ENCODE measurements at regions not wholly inside any gene's neighbourhood (a gene's known extent, or its start where the extent isn't known, plus 50 kb on each side); places are given as distances from the start of the nearest gene placed in this dataset.

DNA sequence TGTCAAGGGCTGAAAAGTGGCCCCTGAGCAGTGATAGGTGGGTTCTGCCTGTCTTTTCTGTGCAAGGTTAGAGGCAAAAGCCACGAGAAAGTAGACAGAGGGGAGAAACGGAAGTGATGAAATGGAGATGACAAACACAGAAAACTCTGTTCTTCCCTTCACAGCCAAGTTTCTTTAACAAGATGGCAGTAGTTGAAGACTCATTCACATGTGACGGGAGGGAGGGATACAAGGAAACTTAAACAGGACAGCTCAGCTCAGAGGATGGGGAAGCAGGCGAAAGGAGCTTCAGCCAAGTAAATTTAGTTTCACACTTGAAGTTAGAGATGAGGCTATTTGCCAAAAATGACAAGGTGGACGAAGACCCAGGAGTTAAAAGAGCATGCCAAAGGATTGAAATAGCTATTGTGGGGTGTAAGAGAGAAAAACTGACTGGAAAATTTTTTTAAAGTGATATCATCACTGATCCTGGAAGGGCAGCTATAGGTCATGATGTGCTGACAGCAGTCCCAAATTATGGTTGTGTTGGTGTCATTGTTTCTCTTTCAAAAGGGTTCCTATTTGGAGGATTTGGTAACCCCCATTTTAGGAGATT lies 347.9 kb downstream of the EFNB2 start:
- H3K36me3 ChIP-seq, result no peaks in the 10 kb centered on the region
- DNase-seq, result no peak
- no peak overlapping the region for H3K27ac ChIP-seq
- no peak for TF ChIP-seq CTCF (IDR thresholded peaks at IDR 0.05; ENCODE audit: low read depth, low read length)
- H3K27me3 ChIP-seq (ENCODE audit: insufficient read depth, low read depth, severe bottlenecking), result no peaks in the 10 kb centered on the region
- H3K9me3 ChIP-seq (ENCODE audit: severe bottlenecking), result peaks cover 8% of the 10 kb centered on the region
- no peak overlapping the region for H3K4me3 ChIP-seq (ENCODE audit: low read depth, low read length)

DNA sequence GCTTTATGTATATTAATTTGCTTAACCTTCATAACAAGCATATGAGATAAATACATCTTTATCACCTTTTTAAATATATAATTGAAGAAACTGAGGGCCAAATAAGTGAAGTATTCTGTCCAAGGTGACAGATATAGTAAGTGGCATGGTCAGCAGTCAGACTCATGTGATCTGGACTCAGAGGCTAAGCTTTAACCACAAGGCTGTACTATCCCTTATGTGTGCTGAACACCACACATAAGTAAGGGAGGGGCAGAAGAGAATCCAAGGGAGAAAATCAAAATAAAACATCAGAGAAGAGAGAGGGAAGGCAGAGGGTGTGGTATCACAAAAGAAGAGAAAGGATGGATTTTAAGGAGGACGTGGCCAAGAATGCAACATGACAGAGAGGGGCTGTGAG lies 348.4 kb downstream of the EFNB2 start:
- Histone ChIP-seq H3K27me3 (ENCODE audit: insufficient read depth, low read depth, severe bottlenecking) (no peaks in the 10 kb centered on the region), H3K9me3 (ENCODE audit: severe bottlenecking) (peaks cover 8% of the 10 kb centered on the region), H3K36me3 (no peaks in the 10 kb centered on the region), H3K27ac (no peak overlapping the region), H3K4me3 (ENCODE audit: low read depth, low read length) (no peak overlapping the region)
- DNase-seq, result no peak
- no peak for TF ChIP-seq CTCF (IDR thresholded peaks at IDR 0.05; ENCODE audit: low read depth, low read length)

DNA sequence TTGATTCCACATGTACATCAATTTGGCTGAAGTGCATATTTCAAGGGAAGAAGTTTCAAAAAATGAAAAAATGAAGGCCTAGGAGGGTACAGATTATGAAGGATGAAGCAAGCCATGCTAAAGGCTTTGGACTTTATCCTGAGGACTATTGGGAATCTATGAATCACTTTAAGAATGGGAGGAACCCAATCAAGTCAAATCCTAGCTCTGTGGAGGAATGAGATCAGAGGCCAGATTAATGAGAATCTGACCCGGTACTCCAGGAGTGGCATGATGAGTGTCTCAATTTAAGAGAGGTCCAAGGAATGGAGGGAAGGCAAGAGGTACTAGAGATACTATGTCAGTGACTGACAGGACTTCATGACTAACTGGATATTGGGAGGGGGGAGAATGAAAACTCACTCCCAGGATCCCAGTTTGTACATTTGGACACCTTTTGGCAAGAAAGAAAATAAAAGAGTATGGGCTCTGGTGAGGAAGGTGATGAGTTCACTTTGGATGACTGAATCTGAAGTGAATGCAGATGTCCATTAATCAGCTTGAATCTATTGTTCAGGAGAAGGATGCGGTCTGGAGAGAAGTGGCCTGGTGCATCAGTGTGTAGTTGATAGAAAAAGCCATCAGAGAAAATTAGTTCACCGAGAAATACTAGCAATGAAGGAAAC lies 349.0 kb downstream of the EFNB2 start:
- TF ChIP-seq CTCF (IDR thresholded peaks at IDR 0.05; ENCODE audit: low read depth, low read length), result no peak
- DNase-seq, result no peak
- Histone ChIP-seq H3K9me3 (ENCODE audit: severe bottlenecking) (peaks cover 8% of the 10 kb centered on the region), H3K36me3 (no peaks in the 10 kb centered on the region), H3K27me3 (ENCODE audit: insufficient read depth, low read depth, severe bottlenecking) (no peaks in the 10 kb centered on the region), H3K4me3 (ENCODE audit: low read depth, low read length) (no peak overlapping the region), H3K27ac (no peak overlapping the region)

DNA sequence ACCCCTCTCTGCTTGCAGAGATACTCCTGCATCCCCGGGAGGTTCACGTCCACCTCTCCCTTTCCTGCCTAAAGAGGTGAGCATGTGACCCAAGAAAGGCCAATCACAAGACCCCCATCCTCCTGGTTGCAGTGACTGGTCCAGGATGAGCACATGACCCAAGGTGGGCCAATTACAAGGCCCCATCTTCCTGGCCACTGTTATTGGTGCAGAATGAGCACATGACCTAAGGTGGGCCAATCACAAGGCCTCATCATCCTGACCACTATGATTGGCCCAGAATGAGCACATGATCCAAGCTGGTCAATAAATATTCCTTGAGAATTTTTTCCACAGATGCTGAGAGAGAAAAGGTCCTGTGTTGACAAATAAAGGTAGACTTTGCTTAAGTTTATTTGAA lies 350.7 kb downstream of the EFNB2 start:
- H3K27ac ChIP-seq, result no peak overlapping the region
- no peak for TF ChIP-seq CTCF (IDR thresholded peaks at IDR 0.05; ENCODE audit: low read depth, low read length)
- H3K9me3 ChIP-seq (ENCODE audit: severe bottlenecking), result peaks cover 8% of the 10 kb centered on the region
- no peaks in the 10 kb centered on the region for H3K36me3 ChIP-seq
- no peak for DNase-seq
- H3K4me3 ChIP-seq (ENCODE audit: low read depth, low read length), result no peak overlapping the region
- no peaks in the 10 kb centered on the region for H3K27me3 ChIP-seq (ENCODE audit: insufficient read depth, low read depth, severe bottlenecking)

- Histone ChIP-seq H3K36me3 (no peaks in the 10 kb centered on the region), H3K27me3 (ENCODE audit: insufficient read depth, low read depth, severe bottlenecking) (no peaks in the 10 kb centered on the region), H3K9me3 (ENCODE audit: severe bottlenecking) (peaks cover 5% of the 10 kb centered on the region), H3K4me3 (ENCODE audit: low read depth, low read length) (no peak overlapping the region), H3K27ac (no peak overlapping the region)
- no peak for DNase-seq
- no peak for TF ChIP-seq CTCF (IDR thresholded peaks at IDR 0.05; ENCODE audit: low read depth, low read length)
These were observed 351.9 kb downstream of the EFNB2 start for GRCh38 chr13:106183410-106184065.
